GM23248 (cell line): ENCODE measurements at regions not wholly inside any gene's neighbourhood (a gene's known extent, or its start where the extent isn't known, plus 50 kb on each side); places are given as distances from the start of the nearest gene placed in this dataset.

Experiments
- DNase-seq: peaks from one replicate; pipeline ENCODE4 v3.0.0-alpha.2; 2015
- H2AFZ ChIP-seq: fragments of 200-600 bp; sonication (generic); 2 replicates; pipeline ENCODE4 v1.6.1; 2016; ENCODE audit warnings: antibody characterized with exemption
- H3F3A ChIP-seq: fragments of 200-600 bp; sonication (generic); 2 replicates; pipeline ENCODE4 v1.6.1; 2016; ENCODE audit warnings: mild to moderate bottlenecking, antibody characterized with exemption, mixed run types; ENCODE audit not compliant: insufficient read depth
- H3K27ac ChIP-seq: fragments of 200-600 bp; sonication (generic); 2 replicates; pipeline ENCODE4 v1.5.1; 2016; ENCODE audit warnings: mild to moderate bottlenecking
- H3K27me3 ChIP-seq: fragments of 200-600 bp; sonication (generic); replicated peaks from 2 replicates; pipeline ENCODE4 v1.6.1; 2016; ENCODE audit warnings: mild to moderate bottlenecking; ENCODE audit not compliant: insufficient read depth
- H3K36me3 ChIP-seq: fragments of 200-600 bp; sonication (generic); 2 replicates; pipeline ENCODE4 v1.6.1; 2016; ENCODE audit warnings: low read depth, mild to moderate bottlenecking
- H3K4me1 ChIP-seq: fragments of 200-600 bp; sonication (generic); 2 replicates; pipeline ENCODE4 v1.6.1; 2016; ENCODE audit warnings: mild to moderate bottlenecking; ENCODE audit not compliant: insufficient read depth
- H3K4me2 ChIP-seq: fragments of 200-600 bp; sonication (generic); one replicate; pipeline ENCODE4 v1.6.1; 2016; ENCODE audit warnings: mild to moderate bottlenecking; ENCODE audit not compliant: unreplicated experiment
- H3K4me3 ChIP-seq: fragments of 200-600 bp; sonication (generic); 2 replicates; pipeline ENCODE4 v1.5.1; 2016; ENCODE audit warnings: mild to moderate bottlenecking
- H3K79me2 ChIP-seq: fragments of 200-600 bp; sonication (generic); 2 replicates; pipeline ENCODE4 v1.6.1; 2016; ENCODE audit warnings: mild to moderate bottlenecking; ENCODE audit not compliant: insufficient read depth
- H3K9ac ChIP-seq: fragments of 200-600 bp; sonication (generic); 2 replicates; pipeline ENCODE4 v1.6.1; 2016; ENCODE audit warnings: mild to moderate bottlenecking
- H3K9me2 ChIP-seq: fragments of 200-600 bp; sonication (generic); 2 replicates; pipeline ENCODE4 v1.6.1; 2016; ENCODE audit warnings: mixed run types, mild to moderate bottlenecking, moderate library complexity; ENCODE audit not compliant: insufficient read depth
- H3K9me3 ChIP-seq: fragments of 200-600 bp; sonication (generic); one replicate; pipeline ENCODE4 v1.6.1; 2017; ENCODE audit warnings: low read depth
- H4K20me1 ChIP-seq: fragments of 200-600 bp; sonication (generic); 2 replicates; pipeline ENCODE4 v1.6.0; 2016; ENCODE audit not compliant: insufficient read depth
- EZH2 ChIP-seq: fragments of 200-600 bp; sonication (generic); IDR thresholded peaks from 2 replicates; pipeline ENCODE4 v1.6.1; 2018; ENCODE audit warnings: antibody characterized with exemption, mild to moderate bottlenecking; ENCODE audit not compliant: insufficient read depth, poor library complexity, severe bottlenecking
- EZH2phosphoT487 ChIP-seq: fragments of 200-600 bp; sonication (generic); IDR thresholded peaks from 2 replicates; pipeline ENCODE4 v1.6.1; 2018; ENCODE audit warnings: antibody characterized with exemption, moderate library complexity, mild to moderate bottlenecking, low read depth; ENCODE audit not compliant: insufficient read depth
- WGBS, 2 experiments: methylation state at CpG; one replicate each; pipeline ENCODE4 v1.1.6; 2015 to 2017; ENCODE audit warnings: low lambda C conversion rate in 2 of 2, low coverage in 1 of 2; ENCODE audit errors: missing lambda C conversion rate in 2 of 2; 5-methylcytosine and 5-hydroxymethylcytosine counted together
- in situ Hi-C: fragments of 300-500 bp; cut with MboI; formaldehyde crosslinking; loops from 2 replicates; pipeline ENCODE4 v1.15.0; 2020

DNA sequence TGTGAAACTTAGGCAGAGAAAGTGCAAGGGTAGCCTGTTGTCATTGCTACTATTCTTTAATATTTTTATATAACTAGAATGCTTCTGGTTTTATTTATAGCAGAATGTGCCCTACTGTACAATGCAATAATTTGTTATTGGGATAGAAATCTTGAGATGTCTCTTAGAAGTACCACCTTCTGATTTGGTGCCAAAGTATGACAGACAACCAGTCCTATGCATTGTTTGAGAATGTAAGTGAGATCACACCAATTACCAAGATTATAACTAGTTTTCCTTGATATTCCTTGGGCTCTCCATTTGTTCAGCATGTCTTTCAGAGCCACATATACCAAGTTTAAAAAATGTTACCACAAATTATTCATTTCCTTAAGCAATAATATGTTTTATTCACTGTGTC is 399.7 kb downstream of the CPS1 start:
- Histone ChIP-seq H4K20me1 (no peaks in the 10 kb centered on the region), H3K4me2 (no peak overlapping the region), H3F3A (peaks cover 7% of the 10 kb centered on the region; the same call in 1 of the 2 replicates), H3K27ac (no peak overlapping the region), H3K9ac (no peak overlapping the region), H3K9me2 (no peaks in the 10 kb centered on the region), H2AFZ (no peak overlapping the region), H3K4me3 (no peak overlapping the region), H3K4me1 (no peaks in the 10 kb centered on the region), H3K36me3 (no peaks in the 10 kb centered on the region), H3K9me3 (no peaks in the 10 kb centered on the region), H3K27me3 (no peaks in the 10 kb centered on the region), H3K79me2 (no peaks in the 10 kb centered on the region)
- in situ Hi-C loops, result no loop called here
- no peak for DNase-seq
- TF ChIP-seq EZH2 (no peak), EZH2phosphoT487 (no peak)

DNA sequence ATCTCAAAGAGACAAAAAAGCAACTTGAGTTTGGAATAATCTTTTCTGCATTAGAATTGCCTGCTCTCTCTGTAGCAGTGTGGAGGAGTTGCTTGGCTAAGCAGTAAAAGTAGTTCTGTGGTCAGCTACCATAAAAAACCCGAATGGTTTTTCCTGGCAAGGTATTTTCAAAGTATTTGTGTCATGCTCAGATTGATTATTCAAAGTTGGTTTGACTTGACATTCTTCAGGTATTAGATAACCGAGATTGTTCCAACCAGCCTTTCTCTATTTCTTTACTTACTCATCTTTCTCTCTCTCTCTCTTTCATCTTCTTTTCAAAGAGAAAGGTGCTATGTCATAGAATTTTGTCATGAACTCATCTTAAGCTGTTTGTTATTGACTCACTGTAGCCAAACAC is 404.9 kb downstream of the CPS1 start:
- Histone ChIP-seq H3F3A (no peaks in the 10 kb centered on the region), H3K79me2 (no peaks in the 10 kb centered on the region), H3K4me3 (no peak overlapping the region), H3K9me3 (no peaks in the 10 kb centered on the region), H3K27ac (no peak overlapping the region), H3K9ac (no peak overlapping the region), H2AFZ (no peak overlapping the region), H4K20me1 (no peaks in the 10 kb centered on the region), H3K36me3 (no peaks in the 10 kb centered on the region), H3K4me1 (no peaks in the 10 kb centered on the region), H3K27me3 (no peaks in the 10 kb centered on the region), H3K4me2 (no peak overlapping the region), H3K9me2 (no peaks in the 10 kb centered on the region)
- WGBS, 2 experiments, result 4 to 11% methylated on average over 2 of the region's 2 CpGs
- TF ChIP-seq EZH2phosphoT487 (no peak), EZH2 (no peak)
- in situ Hi-C loops, result no loop called here
- DNase-seq, result no peak

DNA sequence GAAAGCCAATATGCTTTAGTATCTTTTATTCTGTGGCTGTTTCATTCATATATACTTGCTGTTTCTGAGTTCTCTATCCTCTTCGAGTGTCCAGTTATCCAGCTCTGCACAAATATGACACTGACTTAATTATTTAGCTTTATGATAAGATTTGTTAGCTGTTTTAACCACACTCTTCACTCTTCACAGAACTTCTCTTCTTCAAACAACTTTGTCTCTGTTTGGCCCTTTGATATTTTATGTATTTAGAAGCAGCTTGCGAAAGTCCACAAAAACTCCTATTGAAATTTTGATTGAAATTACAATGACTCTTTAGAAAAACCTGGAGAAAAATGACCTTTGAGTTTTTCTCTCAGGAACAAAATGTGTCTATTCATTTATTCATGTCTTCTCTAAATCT is 407.0 kb downstream of the CPS1 start:
- TF ChIP-seq EZH2 (no peak), EZH2phosphoT487 (no peak)
- no peak for DNase-seq
- no peaks in the 10 kb centered on the region for H3K4me1 ChIP-seq
- no peak overlapping the region for H3K9ac ChIP-seq
- no peaks in the 10 kb centered on the region for H3K9me3 ChIP-seq
- no peak overlapping the region for H3K4me3 ChIP-seq
- H3K27me3 ChIP-seq, result no peaks in the 10 kb centered on the region
- whole genome bisulfite sequencing, 2 experiments, result 8 to 11% methylated on average over 2 of the region's 2 CpGs
- no peak overlapping the region for H3K4me2 ChIP-seq
- no peak overlapping the region for H3K27ac ChIP-seq
- H3F3A ChIP-seq, result no peaks in the 10 kb centered on the region
- H4K20me1 ChIP-seq, result no peaks in the 10 kb centered on the region
- in situ Hi-C loops, result no loop called here
- H2AFZ ChIP-seq, result no peak overlapping the region
- no peaks in the 10 kb centered on the region for H3K9me2 ChIP-seq
- H3K79me2 ChIP-seq, result no peaks in the 10 kb centered on the region
- H3K36me3 ChIP-seq, result no peaks in the 10 kb centered on the region

DNA sequence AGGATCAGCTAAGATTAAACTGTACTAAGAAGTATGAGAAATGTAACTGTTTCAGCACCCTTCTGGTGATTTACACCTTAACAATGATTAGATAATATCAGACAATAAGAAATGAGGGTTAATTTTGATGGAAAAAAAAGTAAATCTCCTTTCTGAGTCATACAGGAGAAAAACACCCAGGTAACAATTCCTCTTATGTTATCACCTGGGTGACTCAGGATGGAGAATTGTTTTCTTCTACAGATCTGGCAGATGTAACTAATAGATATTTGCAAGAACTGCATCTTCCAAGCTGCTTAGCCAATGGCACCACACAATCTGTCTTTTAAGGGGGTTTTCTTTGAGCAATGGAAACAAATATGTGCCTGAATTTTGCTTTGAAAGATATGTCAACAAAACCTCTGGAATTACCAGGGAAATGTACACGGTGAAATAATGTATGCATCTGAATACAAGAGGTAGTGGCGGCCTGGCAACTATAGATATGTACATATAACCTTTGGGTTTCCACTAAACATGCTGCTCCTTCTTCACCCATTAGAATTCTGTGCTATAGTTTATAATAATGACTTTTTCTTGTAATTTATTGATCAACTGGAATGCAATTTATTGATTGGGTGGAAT is 407.9 kb downstream of the CPS1 start:
- no peak overlapping the region for H3K4me3 ChIP-seq
- WGBS, 2 experiments, result 19 to 20% methylated on average over 2 of the region's 2 CpGs
- no peak overlapping the region for H2AFZ ChIP-seq

DNA sequence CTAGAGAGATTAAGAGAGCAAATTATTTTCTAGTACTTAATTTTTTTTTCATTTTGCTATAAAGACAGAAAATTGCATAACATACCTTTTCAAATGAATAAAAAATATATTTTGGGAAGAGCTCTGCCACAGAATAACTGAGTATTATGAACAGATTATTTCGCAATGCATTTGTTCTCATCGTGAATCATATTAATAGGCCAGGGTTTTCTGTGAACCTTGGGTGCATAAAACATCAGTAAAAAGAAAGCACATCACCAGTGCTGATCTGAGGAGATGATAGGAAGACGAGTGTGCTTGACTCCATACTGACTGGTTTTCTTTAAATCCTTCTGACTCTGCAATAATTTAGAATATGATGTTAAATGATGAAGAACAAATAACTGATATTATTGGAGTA is 409.1 kb downstream of the CPS1 start:
- H3K9ac ChIP-seq, result no peak overlapping the region
- DNase-seq, result peak; percentile 4
- no peaks in the 10 kb centered on the region for H3K4me1 ChIP-seq
- H3K36me3 ChIP-seq, result no peaks in the 10 kb centered on the region
- H3F3A ChIP-seq, result no peaks in the 10 kb centered on the region
- no peaks in the 10 kb centered on the region for H3K9me3 ChIP-seq
- no peaks in the 10 kb centered on the region for H3K79me2 ChIP-seq
- no peaks in the 10 kb centered on the region for H3K27me3 ChIP-seq
- TF ChIP-seq EZH2phosphoT487, result no peak
- TF ChIP-seq EZH2, result no peak
- no peaks in the 10 kb centered on the region for H3K9me2 ChIP-seq
- in situ Hi-C loops, result no loop called here
- H4K20me1 ChIP-seq, result no peaks in the 10 kb centered on the region
- no peak overlapping the region for H3K4me3 ChIP-seq
- H3K4me2 ChIP-seq, result no peak overlapping the region
- no peak overlapping the region for H3K27ac ChIP-seq
- 2 to 8% methylated on average over 3 of the region's 3 CpGs for WGBS, 2 experiments
- H2AFZ ChIP-seq, result no peak overlapping the region

More for the DNA sequence above, 407.9 kb downstream of the CPS1 start:
- no peaks in the 10 kb centered on the region for H3K9me3 ChIP-seq
- no peaks in the 10 kb centered on the region for H4K20me1 ChIP-seq
- H3K79me2 ChIP-seq, result no peaks in the 10 kb centered on the region
- no peaks in the 10 kb centered on the region for H3K36me3 ChIP-seq
- no peak overlapping the region for H3K27ac ChIP-seq
- no peaks in the 10 kb centered on the region for H3F3A ChIP-seq
- in situ Hi-C loops, result no loop called here
- DNase-seq, result no peak
- no peak overlapping the region for H3K4me2 ChIP-seq
- no peaks in the 10 kb centered on the region for H3K9me2 ChIP-seq
- H3K9ac ChIP-seq, result no peak overlapping the region
- no peak for TF ChIP-seq EZH2
- TF ChIP-seq EZH2phosphoT487, result no peak
- no peaks in the 10 kb centered on the region for H3K27me3 ChIP-seq
- no peaks in the 10 kb centered on the region for H3K4me1 ChIP-seq
